Astrocyte of the hippocampus (primary cell): ENCODE measurements at regions not wholly inside any gene's neighbourhood (a gene's known extent, or its start where the extent isn't known, plus 50 kb on each side); places are given as distances from the start of the nearest gene placed in this dataset.
A peak's percentile ranks its signal among the peaks of the same experiment; 100 is the strongest.
"Not testable (repeated sequence)": the region's sequence is repeated elsewhere in the genome, so short reads cannot be mapped to it uniquely, and the experiment has no call there.

ENCODE experiments used
- DNase-seq: peaks from one replicate; pipeline ENCODE4 v3.0.0; 2011; ENCODE audit warnings: low read depth, low spot score

DNA sequence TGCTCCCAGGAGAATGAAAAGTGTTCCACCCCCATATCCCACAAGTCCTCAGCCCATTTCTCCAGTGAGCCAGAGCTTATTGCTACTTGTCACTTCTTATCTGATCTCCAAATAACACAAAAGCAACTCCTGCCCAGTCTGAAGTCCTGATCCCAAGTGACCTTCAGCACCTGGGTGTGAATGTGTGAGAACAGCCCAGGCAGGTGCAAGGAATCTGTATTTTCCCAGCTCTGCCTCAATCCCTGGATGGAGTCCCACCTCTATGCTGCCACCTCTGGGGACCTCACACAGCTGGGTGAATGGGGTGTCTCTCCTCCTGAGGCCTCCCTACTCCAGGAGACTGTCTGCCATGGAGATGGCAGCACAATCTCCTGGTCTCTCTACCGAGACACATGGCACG lies 402.4 kb upstream of the PROX1 start:
- DNase-seq, result no peak

DNA sequence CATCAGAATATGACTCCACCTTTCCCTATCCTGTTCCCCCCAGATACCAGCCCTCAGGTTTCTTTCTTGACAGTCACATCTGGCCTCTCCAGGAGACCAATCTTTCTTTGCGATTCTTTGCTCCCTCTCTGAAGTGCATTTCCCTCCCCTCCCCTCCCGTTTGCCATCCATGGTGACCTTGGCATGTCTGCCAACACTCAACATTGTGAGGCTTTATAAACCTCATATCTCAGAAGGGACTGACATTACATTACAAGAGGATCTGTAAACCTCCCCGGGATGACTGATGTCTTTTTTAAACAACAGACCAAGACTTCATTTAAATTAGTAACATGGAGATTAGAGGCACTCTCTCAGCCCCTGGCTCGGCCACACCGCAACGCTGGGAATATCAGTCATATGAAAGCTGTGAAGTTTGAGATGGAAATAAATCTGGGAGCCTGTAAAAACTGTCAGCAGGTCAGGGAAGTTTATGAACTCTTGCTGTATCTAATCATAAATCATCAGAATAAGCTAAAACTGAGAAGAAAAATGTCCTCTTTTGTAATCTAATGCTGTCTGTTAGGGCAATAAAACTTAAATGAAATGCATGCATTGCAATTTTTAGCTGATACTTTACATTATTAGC lies 401.7 kb upstream of the PROX1 start:
- DNase-seq, result no peak

DNA sequence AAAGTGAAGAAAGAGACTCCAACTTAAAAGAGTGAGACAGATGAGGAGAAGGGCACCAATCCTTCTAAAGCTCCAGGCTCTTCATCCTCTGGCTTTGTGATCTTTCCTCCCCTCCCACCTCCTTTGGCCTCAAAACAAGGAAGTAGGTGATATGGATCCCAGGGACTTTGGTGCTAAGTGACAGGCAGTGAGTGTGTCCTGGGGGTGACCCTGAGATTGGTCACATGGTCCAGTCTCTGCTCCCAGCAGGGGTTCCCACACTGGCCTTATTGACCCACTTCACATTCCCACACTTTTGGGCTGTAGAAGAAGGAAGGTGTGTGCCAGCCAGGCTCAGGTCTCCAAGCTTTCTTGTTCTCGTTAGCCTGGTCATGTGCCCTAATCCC lies 401.2 kb upstream of the PROX1 start:
- DNase-seq, result no peak

DNA sequence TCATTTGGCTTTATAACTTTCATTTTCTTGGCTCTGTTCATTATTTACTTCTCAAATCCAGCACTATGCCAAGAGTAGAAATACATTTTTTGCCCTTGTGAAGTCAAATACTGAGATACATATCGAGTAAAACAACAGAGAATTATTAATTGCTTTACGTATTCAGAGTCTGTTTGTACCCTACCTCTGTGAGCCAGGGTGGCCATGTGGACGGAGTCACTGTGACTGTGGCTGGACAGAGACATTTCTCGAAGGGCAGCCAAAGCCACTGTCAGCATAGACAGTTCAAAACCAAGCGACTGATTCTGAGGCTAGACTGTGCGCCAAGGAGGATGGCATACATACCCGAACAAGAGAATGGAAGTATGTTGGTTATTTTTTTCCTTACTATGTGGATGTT lies 391.0 kb upstream of the PROX1 start:
- DNase-seq, result no peak

DNA sequence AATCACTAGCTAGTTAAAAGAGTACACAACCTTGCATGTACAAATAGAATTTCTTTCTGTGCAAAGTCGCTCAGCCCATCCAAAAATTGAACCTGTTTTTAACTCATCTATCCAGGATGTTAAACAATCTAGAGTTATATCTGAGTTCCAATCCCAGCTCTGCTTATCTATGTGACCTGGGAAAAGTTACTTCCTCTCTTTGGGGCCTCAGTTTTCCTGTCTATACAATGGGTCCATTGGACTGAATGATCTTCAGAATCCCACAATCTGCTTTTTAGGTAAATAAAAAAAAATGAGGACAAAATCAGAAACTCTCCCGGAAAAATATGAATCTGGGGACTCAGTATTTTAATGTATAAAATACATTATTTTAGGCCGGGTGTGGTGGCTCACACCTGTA lies 389.5 kb upstream of the PROX1 start:
- DNase-seq, result no peak

DNA sequence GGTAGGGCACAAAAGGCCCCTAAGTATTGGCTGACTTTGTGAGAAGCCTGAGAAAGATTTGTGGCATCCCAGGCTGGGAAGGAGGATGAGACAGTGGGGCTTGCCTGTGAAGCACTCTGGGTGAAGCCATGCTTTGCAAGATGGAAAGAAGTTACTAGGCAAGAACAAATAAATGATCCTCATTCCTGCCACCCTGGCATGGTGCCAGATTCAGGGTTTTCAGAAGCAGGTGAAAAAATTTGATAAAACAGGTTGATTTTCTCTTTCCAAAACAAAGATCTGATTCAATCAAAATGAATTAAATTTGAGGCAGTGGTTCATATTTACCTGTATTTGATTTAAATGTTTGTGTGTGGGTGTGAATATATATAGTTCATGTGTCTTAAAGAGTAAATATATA lies 386.9 kb upstream of the PROX1 start:
- DNase-seq, result no peak

DNA sequence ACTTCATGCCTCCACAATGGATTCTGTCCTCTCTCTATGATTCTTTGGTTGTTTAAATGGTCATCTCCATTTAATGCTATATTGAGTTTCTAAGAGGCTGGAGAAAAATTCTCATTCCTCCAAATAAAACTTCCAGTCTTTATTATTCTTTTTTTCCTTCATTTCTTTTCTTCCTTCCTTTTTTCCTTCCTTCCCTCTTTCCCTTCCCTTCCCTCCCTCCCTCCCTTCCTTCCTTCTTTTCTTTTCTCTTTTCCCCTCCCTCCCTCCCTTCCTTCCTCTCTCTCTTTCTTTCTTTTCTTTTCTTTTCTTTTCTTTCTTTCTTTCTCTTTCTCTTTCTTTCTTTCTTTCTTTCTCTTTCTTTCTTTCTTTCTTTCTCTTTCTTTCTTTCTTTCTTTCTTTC lies 386.1 kb upstream of the PROX1 start:
- not testable (repeated sequence) for DNase-seq

DNA sequence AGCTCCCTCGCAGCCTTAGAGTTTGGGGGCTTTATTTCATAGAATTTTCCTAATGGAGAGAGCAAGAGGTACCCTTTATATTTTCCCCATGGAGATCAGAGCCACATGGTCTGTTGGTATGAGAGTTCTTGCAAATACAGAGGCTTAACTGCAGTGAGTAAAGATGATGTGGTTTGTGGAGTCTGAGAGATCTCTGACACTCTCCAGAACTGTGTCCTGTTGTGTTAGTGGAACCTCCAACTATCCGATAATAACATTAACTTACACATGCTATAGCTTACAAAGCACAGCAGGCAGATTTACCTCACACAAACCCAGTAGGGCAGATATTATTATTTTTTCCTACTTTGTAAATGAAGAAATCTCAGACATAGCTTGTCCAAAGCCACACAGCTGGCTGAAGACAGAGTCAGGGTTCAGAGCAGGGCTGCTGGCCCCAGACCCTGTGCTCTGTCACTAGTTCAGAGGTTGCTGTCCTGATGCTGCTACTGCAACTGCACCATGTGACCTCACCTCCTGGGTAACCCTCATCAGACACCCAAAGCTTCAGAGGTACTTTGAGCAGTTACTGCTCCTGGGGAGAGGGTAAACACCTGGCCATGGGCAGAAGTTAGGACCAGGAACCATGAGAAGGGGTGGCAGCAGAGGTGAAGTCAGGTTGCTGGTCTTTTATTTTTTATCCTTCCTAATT lies 384.8 kb upstream of the PROX1 start:
- no peak for DNase-seq

DNA sequence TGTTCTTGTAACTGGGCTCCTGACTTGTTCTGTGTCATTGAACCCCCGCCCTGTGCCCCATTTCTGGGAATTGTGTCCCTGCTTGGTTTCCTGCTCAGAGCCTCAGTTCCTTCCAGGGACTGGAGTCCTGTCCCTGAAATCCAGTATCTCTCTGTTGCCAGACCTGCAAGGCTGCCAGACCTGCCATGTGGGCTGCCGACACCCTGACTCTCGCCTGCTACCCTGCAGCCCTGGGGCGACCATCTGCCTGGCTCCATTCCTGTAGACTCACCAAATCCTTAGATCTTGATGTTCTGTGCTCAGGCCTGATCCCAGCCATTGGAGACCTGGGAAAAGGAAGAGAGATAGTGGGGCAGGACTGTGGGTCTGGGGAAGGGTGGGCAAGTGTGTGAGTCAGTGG lies 383.3 kb upstream of the PROX1 start:
- DNase-seq, result no peak

DNA sequence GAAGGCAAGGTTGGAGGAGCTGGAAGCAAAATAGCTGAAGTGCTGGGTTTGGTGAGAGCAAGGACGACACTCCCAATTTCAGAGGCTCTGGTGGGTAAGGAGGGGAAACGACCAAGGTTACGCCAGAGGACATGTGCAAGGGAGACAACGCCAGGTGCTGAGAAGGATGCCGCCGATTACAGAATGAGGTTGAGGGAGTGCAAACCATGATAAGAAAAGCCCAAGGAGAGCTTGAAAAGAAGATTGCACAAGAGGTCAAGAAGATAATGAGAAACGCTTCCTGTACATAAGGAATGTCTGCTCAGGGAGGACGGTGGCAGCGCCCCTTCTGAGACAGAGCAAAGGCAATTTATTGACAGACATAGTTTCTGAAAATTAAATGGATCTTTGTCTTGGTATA lies 382.0 kb upstream of the PROX1 start:
- no peak for DNase-seq

DNA sequence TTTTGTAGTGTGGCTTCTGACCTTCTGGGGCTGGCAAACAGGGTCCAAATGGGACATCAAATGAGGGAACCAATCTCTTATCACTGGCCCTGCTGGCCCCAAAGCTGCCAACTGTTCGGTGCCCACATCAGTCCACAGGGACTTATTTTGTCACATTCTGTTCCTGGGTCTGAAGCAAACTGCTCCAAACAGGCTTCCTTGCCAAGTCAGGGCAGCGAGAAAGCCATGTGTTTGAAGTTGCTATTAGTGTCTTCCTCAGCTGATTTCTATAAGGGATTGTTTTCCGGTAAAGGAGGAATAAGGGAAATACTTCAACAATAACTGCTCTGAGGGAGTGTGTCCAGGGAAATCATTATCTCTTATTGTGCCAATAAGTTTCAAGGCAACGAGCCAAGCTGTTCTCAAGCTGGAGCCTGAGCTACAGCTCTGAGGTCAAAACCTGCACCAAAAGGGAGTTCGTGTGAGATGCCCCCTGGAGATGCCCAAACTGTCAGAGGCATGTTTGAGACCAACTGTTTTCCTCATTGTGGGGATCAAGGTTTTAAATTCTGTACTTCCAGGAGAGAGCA lies 381.4 kb upstream of the PROX1 start:
- DNase-seq, result no peak

DNA sequence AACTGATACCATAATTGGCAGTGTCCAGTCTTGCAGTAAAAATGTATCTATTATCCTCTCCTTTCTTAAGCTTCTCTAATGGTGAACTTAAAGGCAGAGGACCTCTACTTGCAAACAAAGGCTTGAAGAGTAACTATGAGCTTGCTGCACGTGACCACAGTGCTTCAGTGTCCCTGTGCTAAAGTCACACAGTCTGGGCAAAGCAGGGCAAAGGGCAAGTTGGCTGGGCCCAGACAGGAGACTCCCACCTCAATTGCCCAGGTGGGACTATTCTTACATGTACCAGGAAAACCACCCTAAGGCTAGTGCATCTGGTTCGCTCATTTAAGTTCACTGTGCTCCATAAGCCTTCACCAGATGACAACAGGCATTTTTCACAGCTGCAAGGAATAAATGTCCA lies 374.2 kb upstream of the PROX1 start:
- DNase-seq, result no peak

DNA sequence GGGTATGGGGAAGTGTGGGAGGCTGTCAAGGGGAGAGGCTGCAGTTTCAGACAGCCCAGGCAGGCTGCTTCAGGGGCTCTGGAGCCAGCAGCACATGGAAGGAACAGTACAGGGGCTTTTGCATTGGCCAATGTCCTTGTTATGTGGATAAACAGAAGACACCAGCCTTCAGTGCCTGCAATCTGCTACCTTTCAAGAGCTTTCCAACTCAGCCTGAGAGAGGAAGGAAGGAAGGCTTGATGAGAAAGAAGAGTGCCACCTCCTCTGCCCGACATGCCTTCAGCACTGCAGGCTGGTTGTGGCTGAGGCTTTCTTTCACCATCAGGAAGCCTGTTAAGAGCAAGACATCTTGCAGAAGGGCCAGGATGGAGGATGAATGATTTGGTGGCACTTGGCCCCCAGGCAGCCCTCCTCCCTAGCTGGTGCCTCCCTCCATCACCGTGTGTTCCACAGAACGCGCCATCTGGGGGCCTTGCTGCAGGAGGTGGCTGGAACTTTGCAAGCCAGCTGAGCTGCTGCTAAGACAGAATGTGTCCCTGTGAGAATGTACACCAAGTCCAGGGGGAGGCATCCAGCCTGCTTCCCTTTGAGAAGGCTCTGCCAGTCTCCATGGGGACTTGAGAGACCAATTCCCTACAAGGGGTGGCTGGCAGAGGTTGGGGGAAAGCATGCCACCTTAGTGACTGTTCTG lies 372.4 kb upstream of the PROX1 start:
- no peak for DNase-seq

DNA sequence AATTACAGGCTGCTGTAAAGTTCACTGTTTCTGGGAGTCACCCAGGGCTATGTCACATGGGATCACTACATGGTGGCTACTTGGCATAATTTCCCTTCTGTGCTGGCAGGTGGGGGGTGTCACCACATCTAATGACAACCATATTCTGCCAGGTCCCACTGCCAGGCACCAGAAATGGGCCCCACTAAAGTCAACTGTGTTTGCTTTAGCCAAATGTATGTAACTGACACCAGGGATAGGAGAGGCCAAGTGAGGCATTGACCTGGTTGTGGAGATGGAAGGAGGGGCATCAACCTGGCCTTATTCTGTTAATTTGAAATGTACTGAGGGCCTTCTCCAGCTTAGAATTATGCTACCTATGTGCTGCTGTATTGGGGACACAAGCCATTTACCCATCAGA lies 370.6 kb upstream of the PROX1 start:
- no peak for DNase-seq

DNA sequence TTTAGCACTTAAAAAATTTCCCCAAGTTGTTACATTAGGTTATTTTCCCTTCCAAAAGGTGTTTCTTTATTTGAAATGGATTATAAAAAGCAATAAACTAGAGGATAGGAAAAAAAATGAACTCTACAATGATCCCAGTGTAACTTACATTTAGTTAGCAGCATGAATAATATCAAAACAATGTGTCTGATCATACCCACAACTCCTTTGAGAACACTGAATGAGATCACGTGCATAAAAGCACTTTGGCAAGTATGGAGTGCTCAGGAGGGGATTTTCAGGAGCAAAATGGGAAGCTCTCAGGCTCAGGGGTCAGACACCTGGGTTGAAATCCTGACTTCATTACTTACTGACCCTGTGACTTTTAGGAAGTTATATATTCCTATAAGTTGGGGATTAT lies 369.7 kb upstream of the PROX1 start:
- no peak for DNase-seq

DNA sequence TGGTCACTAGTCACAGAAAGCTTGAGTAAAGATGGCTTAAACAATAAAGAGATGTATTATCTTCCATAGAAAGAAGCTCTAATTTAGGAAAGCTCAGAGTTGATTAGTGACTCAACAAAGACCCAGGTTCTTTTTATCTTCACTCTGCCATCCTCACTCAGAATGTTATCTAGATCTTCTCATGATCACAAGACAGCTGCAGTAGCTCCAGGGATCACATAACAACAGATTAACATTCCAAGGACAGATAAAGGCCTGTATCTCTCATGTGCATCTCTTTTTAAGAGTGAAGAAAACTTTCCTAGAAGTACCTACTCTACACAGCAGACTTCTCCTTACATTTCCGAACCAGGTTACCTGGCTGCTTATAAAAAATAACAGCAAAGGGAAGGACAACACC lies 368.7 kb upstream of the PROX1 start:
- DNase-seq, result no peak

DNA sequence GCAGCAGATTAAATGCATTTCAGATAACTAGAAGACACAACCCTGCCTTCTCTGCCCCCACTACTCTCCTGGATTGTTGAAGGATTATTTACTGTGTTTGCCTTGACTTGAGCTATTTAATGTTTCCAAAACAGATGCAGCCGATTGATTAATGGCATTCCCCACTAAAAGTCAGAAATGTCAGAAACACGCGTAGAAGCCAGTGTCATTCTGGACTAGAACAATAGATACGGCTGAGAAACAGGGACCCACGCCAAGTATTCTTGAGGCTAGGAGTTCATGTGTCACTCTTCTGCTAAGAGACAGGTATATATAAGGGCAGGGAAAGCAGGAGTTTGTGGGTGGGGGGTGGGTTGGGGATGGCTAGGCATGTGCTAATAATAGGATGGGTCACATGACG lies 366.7 kb upstream of the PROX1 start:
- DNase-seq, result no peak

DNA sequence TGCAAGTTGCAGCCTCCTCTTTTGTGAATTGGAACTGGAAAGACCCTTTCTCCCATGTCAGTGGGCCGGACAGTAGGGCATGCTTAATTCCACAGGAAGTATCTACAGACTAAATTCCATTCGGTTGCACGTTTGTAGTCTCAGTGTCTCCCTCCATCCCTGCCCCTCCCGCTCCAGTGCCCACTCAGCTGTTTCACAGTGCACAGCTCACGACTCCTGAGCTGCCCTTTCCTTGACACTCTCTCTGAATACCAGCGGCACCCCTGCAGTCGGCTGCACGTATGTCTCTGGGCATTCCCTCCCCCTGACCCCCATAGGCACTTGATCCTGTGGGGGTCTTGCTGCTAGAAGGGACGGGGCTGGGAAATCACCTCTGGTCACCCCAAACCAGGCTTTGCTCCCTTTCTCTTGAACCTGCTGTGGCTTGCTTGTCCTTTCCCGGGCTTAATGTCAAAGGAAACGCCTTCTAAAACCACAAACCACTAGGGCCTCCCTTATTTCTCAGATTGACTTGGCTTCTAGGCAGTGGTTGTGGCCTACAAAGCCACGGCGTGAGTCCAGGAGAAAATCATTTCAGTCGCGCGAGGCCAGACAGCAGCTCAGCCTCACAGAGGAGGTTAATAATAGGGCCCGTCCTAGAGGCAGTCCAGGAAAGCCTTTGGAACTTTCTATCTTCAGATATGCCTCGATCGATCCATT lies 365.3 kb upstream of the PROX1 start:
- DNase-seq, result peak; percentile 6

DNA sequence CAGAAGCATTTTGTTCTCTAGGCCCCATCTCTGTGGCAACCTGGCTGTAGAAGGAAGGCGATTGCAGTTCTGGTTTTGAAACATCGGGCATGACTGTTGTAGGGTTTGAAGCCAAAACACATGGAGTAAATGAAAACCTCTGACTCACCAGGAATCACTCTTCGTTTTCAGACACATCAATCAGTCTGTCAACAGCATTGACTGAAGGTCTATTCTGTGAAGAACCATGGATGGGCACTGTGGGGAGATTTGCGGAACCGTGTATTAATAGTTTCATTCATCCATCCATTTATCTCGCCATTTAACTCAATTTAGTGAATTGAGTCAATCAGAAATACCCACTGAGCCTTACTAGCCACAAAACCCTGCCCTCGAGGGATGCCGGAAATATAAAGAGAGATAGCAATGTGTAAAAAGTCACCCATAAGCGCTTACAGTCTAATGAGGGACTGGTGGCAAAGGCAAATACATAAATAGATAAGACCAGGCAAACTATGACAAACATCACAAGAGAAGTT lies 364.6 kb upstream of the PROX1 start:
- no peak for DNase-seq

DNA sequence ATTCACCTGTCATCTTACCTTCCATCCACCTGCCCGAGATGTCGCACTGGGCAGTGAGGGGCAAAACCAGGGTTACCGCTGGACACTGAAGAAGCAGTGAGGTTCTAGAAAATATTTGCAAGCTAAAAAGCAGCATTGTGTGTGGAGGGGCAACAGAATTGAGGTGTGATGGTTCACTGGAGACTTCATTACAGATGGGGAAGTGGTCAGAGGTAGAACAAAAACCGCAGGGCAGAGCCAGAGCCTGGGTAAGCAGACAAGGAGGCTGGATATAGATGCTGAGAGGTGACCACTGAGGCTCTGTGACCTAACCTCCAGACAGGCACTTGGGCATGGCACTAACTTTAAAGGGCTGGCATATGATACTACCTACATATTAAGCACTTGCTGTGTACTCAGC lies 363.9 kb upstream of the PROX1 start:
- DNase-seq, result no peak

DNA sequence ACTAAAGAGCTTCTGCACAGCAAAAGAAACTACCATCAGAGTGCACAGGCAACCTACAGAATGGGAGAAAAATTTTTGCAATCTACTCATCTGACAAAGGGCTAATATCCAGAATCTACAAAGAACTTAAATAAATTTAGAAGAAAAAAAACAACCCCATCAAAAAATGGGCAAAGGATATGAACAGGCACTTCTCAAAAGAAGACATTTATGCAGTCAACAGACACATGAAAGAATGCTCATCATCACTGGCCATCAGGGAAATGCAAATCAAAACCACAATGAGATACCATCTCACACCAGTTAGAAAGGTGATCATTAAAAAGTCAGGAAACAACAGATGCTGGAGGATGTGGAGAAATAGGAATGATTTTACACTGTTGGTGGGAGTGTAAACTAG lies 351.0 kb upstream of the PROX1 start:
- not testable (repeated sequence) for DNase-seq

DNA sequence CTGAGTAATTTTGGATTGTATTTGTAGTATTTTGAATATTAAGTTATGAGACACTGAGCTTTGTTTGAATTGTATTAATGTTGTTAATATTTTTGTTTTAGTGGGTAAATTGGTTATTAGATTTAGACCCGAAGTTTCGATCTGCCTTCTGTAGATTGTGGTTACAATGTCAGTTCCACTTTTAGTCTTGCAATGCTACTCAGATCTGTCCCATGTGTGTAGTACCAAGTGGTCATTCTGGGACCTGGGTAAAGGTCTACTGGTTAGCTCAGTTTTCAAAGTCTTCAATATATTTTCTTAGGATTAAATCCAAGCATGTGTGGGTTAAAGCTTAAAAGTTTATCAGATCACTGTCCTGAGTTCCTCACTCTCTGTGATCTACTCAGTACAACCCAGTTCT lies 346.5 kb upstream of the PROX1 start:
- no peak for DNase-seq
